GM18873 (cell line): ENCODE measurements at regions not wholly inside any gene's neighbourhood (a gene's known extent, or its start where the extent isn't known, plus 50 kb on each side); places are given as distances from the start of the nearest gene placed in this dataset.
A peak's percentile ranks its signal among the peaks of the same experiment; 100 is the strongest.

Experiments used
- ATAC-seq: cut with Tn5 transposase; IDR thresholded peaks from one replicate; pipeline ENCODE4 v1.9.1; 2021; ENCODE audit warnings: mild to moderate bottlenecking, moderate library complexity, moderate number of reproducible peaks; ENCODE audit not compliant: unreplicated experiment, low FRiP score

GRCh38 chr18:60552948-60553347 is 180.4 kb upstream of the MC4R start:
- ATAC-seq: no peak

- no peak for ATAC-seq
Measured at GRCh38 chr18:60554967-60555366, 182.4 kb upstream of the MC4R start.

- ATAC-seq: no peak
Measured at GRCh38 chr18:60555625-60556024, 183.1 kb upstream of the MC4R start.

- no peak for ATAC-seq
Measured at GRCh38 chr18:60556326-60556725, 183.8 kb upstream of the MC4R start.

- ATAC-seq: no peak
Measured at GRCh38 chr18:60560071-60560470, 187.5 kb upstream of the MC4R start.

- no peak for ATAC-seq
Measured at GRCh38 chr18:60563082-60563481, 190.5 kb upstream of the MC4R start.

GRCh38 chr18:60568220-60568619 is 195.6 kb upstream of the MC4R start:
- no peak for ATAC-seq

- ATAC-seq: no peak
Measured at GRCh38 chr18:60570172-60570571, 197.6 kb upstream of the MC4R start.

- ATAC-seq: no peak
Measured at GRCh38 chr18:60577457-60577856, 204.9 kb upstream of the MC4R start.

- no peak for ATAC-seq
Measured at GRCh38 chr18:60585670-60586069, 213.1 kb upstream of the MC4R start.

- no peak for ATAC-seq
Measured at GRCh38 chr18:60593249-60593648, 220.7 kb upstream of the MC4R start.

- ATAC-seq: no peak
Measured at GRCh38 chr18:60596928-60597327, 224.4 kb upstream of the MC4R start.

- ATAC-seq: peak; percentile 95
Measured at GRCh38 chr18:60599267-60599666, 226.7 kb upstream of the MC4R start.

- no peak for ATAC-seq
Measured at GRCh38 chr18:60599995-60600394, 227.4 kb upstream of the MC4R start.

GRCh38 chr18:60601249-60601648 is 228.7 kb upstream of the MC4R start:
- ATAC-seq: no peak

- ATAC-seq: no peak
Measured at GRCh38 chr18:60623331-60623730, 250.8 kb upstream of the MC4R start.

GRCh38 chr18:60624207-60624606 is 251.6 kb upstream of the MC4R start:
- ATAC-seq: no peak

- ATAC-seq: no peak
Measured at GRCh38 chr18:60639836-60640235, 267.3 kb upstream of the MC4R start.

GRCh38 chr18:60643009-60643408 is 270.4 kb upstream of the MC4R start:
- no peak for ATAC-seq

- ATAC-seq: no peak
Measured at GRCh38 chr18:60646725-60647124, 274.1 kb upstream of the MC4R start.

- peak; percentile 98 for ATAC-seq
Measured at GRCh38 chr18:60649107-60649506, 276.5 kb upstream of the MC4R start.

GRCh38 chr18:60649842-60650536 is 277.4 kb upstream of the MC4R start:
- no peak for ATAC-seq

- no peak for ATAC-seq
Measured at GRCh38 chr18:60654298-60654697, 281.7 kb upstream of the MC4R start.
